Astrocyte (in vitro differentiated cells and primary cell): ENCODE measurements at regions not wholly inside any gene's neighbourhood (a gene's known extent, or its start where the extent isn't known, plus 50 kb on each side); places are given as distances from the start of the nearest gene placed in this dataset.
"Not testable (repeated sequence)": the region's sequence is repeated elsewhere in the genome, so short reads cannot be mapped to it uniquely, and the experiment has no call there.

Experiments
- DNase-seq: peaks from one replicate; pipeline ENCODE4 v3.0.0-alpha.2; 2010; ENCODE audit warnings: low read depth
- FAIRE-seq: peaks from 2 replicates; lab custom pipeline; 2011; peaks lifted over from hg19 to GRCh38; lab: Jason Lieb, UNC
- H2AFZ ChIP-seq: 2 replicates; pipeline ENCODE4 v1.6.0; 2012; ENCODE audit warnings: low read depth, low read length, inconsistent platforms
- H3K27ac ChIP-seq: 2 replicates; pipeline ENCODE4 v1.5.1; 2011; ENCODE audit warnings: low read depth, low read length, inconsistent platforms
- H3K27me3 ChIP-seq: 2 replicates; pipeline ENCODE4 v1.6.0; 2011; ENCODE audit warnings: low read length, inconsistent platforms; ENCODE audit not compliant: insufficient read depth
- H3K36me3 ChIP-seq: 2 replicates; pipeline ENCODE4 v1.5.1; 2011; ENCODE audit warnings: low read length, inconsistent platforms; ENCODE audit not compliant: insufficient read depth
- H3K4me1 ChIP-seq: 2 replicates; pipeline ENCODE4 v1.5.1; 2011; ENCODE audit warnings: low read length, inconsistent platforms; ENCODE audit not compliant: insufficient read depth
- H3K4me2 ChIP-seq: 2 replicates; pipeline ENCODE4 v1.6.0; 2012; ENCODE audit warnings: low read length, inconsistent platforms
- H3K4me3 ChIP-seq: 2 replicates; pipeline ENCODE4 v1.5.1; 2011; ENCODE audit warnings: low read depth, mild to moderate bottlenecking, low read length, inconsistent platforms; ENCODE audit not compliant: insufficient read depth
- H3K79me2 ChIP-seq: 2 replicates; pipeline ENCODE4 v1.6.0; 2012; ENCODE audit warnings: mild to moderate bottlenecking, low read length, inconsistent platforms; ENCODE audit not compliant: insufficient read depth
- H3K9ac ChIP-seq: 2 replicates; pipeline ENCODE4 v1.6.0; 2012; ENCODE audit warnings: mild to moderate bottlenecking, low read length, inconsistent platforms
- H3K9me3 ChIP-seq: 2 replicates; pipeline ENCODE4 v1.5.1; 2012; ENCODE audit warnings: low read depth, mild to moderate bottlenecking, low read length, inconsistent platforms; ENCODE audit not compliant: insufficient read depth
- H4K20me1 ChIP-seq: 2 replicates; pipeline ENCODE4 v1.6.0; 2012; ENCODE audit warnings: low read length, inconsistent platforms; ENCODE audit not compliant: insufficient read depth
- H3K27ac Mint-ChIP-seq: one replicate; pipeline ENCODE4 v1.8.0; 2021; ENCODE audit warnings: mild to moderate bottlenecking, mixed read lengths; ENCODE audit not compliant: unreplicated experiment
- H3K27me3 Mint-ChIP-seq: one replicate; pipeline ENCODE4 v1.8.0; 2021; ENCODE audit warnings: low read depth, mixed read lengths; ENCODE audit not compliant: unreplicated experiment
- H3K36me3 Mint-ChIP-seq: one replicate; pipeline ENCODE4 v1.8.0; 2021; ENCODE audit warnings: low read depth, mixed read lengths; ENCODE audit not compliant: unreplicated experiment
- H3K4me1 Mint-ChIP-seq: one replicate; pipeline ENCODE4 v1.8.0; 2021; ENCODE audit warnings: low read depth, mixed read lengths; ENCODE audit not compliant: unreplicated experiment
- H3K4me3 Mint-ChIP-seq: one replicate; pipeline ENCODE4 v1.8.0; 2021; ENCODE audit warnings: mild to moderate bottlenecking, moderate library complexity, mixed read lengths; ENCODE audit not compliant: unreplicated experiment
- H3K9me3 Mint-ChIP-seq: one replicate; pipeline ENCODE4 v1.8.0; 2021; ENCODE audit warnings: mild to moderate bottlenecking, mixed read lengths; ENCODE audit not compliant: unreplicated experiment

GRCh38 chr16:5162801-5163200 lies 65.2 kb upstream of the EEF2KMT start:
- not testable (repeated sequence) for H3K36me3 Mint-ChIP-seq, H3K36me3 ChIP-seq, H3K4me1 ChIP-seq, DNase-seq, H3K4me3 Mint-ChIP-seq, H4K20me1 ChIP-seq, H3K9me3 ChIP-seq, H3K4me1 Mint-ChIP-seq, H3K9ac ChIP-seq, H3K4me3 ChIP-seq, H3K27ac ChIP-seq, H3K27me3 ChIP-seq, H3K4me2 ChIP-seq, H3K27ac Mint-ChIP-seq, H3K79me2 ChIP-seq, FAIRE-seq, H2AFZ ChIP-seq
- Mint-ChIP-seq H3K9me3 (peaks cover 19% of the 10 kb centered on the region), H3K27me3 (peaks cover 12% of the 10 kb centered on the region)

GRCh38 chr16:5161888-5162287 lies 64.3 kb upstream of the EEF2KMT start:
- not testable (repeated sequence) for H3K79me2 ChIP-seq, H3K27ac ChIP-seq, H3K9me3 ChIP-seq, H3K4me3 ChIP-seq, FAIRE-seq, H3K4me1 Mint-ChIP-seq, H3K27me3 ChIP-seq, H3K4me3 Mint-ChIP-seq, H3K36me3 Mint-ChIP-seq, H3K9ac ChIP-seq, H3K27ac Mint-ChIP-seq, H3K4me2 ChIP-seq, H3K36me3 ChIP-seq, H4K20me1 ChIP-seq, H2AFZ ChIP-seq, H3K27me3 Mint-ChIP-seq, DNase-seq, H3K4me1 ChIP-seq
- H3K9me3 Mint-ChIP-seq, result peaks cover 17% of the 10 kb centered on the region

- not testable (repeated sequence) for H3K4me3 ChIP-seq, H3K4me3 Mint-ChIP-seq, H3K27ac ChIP-seq, H3K27me3 Mint-ChIP-seq, FAIRE-seq, H3K27me3 ChIP-seq, H3K36me3 ChIP-seq, H3K79me2 ChIP-seq, H3K4me1 Mint-ChIP-seq, H3K9me3 ChIP-seq, DNase-seq, H3K9ac ChIP-seq, H4K20me1 ChIP-seq, H2AFZ ChIP-seq, H3K4me1 ChIP-seq, H3K27ac Mint-ChIP-seq, H3K4me2 ChIP-seq, H3K36me3 Mint-ChIP-seq
- peaks cover 17% of the 10 kb centered on the region for H3K9me3 Mint-ChIP-seq
Measured at GRCh38 chr16:5160010-5160409, 62.4 kb upstream of the EEF2KMT start.

GRCh38 chr16:5159537-5159936 lies 61.9 kb upstream of the EEF2KMT start:
- H3K4me3 Mint-ChIP-seq, H4K20me1 ChIP-seq, DNase-seq, H3K9me3 ChIP-seq, H3K27ac ChIP-seq, H3K4me2 ChIP-seq, H3K4me1 Mint-ChIP-seq, H3K27me3 ChIP-seq, H3K4me1 ChIP-seq, H3K79me2 ChIP-seq, H3K27ac Mint-ChIP-seq, H3K4me3 ChIP-seq, H2AFZ ChIP-seq, H3K36me3 ChIP-seq, H3K9ac ChIP-seq, FAIRE-seq, H3K36me3 Mint-ChIP-seq, H3K27me3 Mint-ChIP-seq: not testable (repeated sequence)
- peaks cover 17% of the 10 kb centered on the region for H3K9me3 Mint-ChIP-seq
